GM12875 (cell line): ENCODE measurements at regions not wholly inside any gene's neighbourhood (a gene's known extent, or its start where the extent isn't known, plus 50 kb on each side); places are given as distances from the start of the nearest gene placed in this dataset.

ENCODE experiments used
- H3K4me3 ChIP-seq: one replicate; pipeline ENCODE4 v1.5.1; 2011; ENCODE audit warnings: low read depth, low read length, control low read depth
- CTCF ChIP-seq: IDR thresholded peaks from 2 replicates; pipeline ENCODE4 v1.5.1; 2011; ENCODE audit warnings: low read depth, mild to moderate bottlenecking, control low read depth, inconsistent platforms, low read length, moderate library complexity, borderline replicate concordance; ENCODE audit not compliant: insufficient read depth

- no peak for TF ChIP-seq CTCF
Measured at GRCh38 chr5:38079620-38080402, 178.5 kb upstream of the EGFLAM start.

GRCh38 chr5:38078161-38078560 is 180.2 kb upstream of the EGFLAM start:
- no peak overlapping the region for H3K4me3 ChIP-seq
- no peak for TF ChIP-seq CTCF

More at GRCh38 chr5:38079620-38080402, 178.5 kb upstream of the EGFLAM start:
- H3K4me3 ChIP-seq = no peak overlapping the region

GRCh38 chr5:38077652-38078051 is 180.7 kb upstream of the EGFLAM start:
- no peak overlapping the region for H3K4me3 ChIP-seq
- TF ChIP-seq CTCF = no peak

DNA sequence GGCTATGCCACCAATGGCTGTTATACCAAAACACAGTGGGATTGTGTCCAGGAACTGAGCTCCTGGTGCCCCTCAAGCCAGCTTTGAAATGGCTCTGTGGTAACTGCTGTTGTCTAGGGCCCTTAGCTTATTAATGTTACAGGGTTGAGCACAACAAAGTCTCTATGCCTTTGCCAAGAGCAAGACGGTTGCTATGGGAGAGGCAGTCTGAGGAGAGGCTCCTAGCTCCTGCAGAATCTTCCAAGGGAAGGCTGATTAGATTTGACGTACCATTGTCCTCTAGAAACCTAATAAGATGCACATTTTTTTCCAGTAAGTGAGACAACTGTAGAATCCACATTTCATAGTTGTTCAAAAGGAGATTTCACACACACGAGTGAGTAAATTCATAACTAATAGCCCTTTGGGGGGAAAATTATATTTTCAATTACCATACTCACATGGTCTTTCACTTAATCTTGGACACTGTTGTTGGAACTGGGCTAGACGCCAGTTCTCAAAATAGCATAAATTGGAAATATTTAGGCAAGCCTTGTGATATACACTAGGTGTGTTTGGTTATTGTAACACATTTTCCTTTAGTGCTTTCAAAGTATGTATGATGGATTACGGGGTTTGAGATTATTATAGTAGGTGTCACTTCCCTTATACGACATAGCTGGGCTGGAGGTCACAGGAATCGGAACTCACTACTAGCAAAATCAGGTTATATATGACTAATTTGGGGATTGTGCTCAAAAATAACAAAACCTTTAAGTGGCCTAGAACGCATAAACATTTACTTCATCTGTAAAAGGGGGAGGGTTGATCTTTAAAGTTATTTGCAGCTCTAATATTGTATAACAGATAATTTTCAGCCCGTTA is 186.3 kb upstream of the EGFLAM start:
- TF ChIP-seq CTCF = no peak
- no peak overlapping the region for H3K4me3 ChIP-seq

DNA sequence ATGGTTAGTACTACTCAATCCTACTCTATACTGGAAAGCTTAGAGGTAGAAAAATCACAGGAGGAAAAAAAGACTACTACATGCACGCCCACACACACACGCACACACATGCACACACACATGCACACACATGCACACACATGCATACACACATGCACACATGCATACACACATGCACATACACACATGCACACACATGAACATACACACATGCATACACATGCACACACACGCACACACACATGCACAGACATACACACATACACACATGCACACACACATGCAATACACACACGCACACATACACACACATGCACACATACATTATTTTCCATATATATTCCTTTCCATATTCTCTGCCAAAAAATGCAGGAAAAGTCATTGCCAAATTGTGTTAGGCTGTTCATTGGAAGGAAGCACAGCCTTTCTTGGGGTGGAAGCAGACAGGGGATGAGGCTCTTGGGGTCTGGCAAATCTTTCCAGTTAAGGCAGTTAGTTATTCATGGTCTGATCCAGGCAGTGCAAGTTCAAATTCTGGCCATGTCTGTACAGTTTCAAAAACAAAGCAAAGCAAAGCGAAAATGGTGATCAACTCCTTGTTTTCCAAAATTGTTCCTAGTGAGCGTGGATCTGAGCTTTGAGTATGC is 187.9 kb upstream of the EGFLAM start:
- H3K4me3 ChIP-seq = no peak overlapping the region
- TF ChIP-seq CTCF = no peak

DNA sequence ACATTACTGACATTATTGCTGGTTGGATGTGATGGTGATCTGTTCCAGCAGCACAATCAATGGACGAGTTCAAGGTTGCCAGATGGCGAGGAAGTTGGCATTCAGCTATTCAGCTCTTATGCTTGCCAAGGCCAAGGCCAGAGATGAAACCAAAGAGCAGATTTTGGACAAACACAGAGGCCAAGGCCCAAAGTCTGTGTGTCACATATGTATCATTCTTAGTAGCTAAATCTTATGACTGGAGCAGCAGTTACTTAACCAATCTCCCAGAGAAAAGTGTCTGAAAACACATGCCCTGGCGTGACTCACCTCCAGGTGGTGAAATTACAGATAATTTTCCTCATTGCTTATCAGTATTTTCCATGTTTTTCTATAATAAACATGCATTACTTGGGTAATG is 189.0 kb upstream of the EGFLAM start:
- TF ChIP-seq CTCF = no peak
- no peak overlapping the region for H3K4me3 ChIP-seq
